ENCODE measurements at regions not wholly inside any gene's neighbourhood (a gene's known extent, or its start where the extent isn't known, plus 50 kb on each side); places are given as distances from the start of the nearest gene placed in this dataset.

DNA sequence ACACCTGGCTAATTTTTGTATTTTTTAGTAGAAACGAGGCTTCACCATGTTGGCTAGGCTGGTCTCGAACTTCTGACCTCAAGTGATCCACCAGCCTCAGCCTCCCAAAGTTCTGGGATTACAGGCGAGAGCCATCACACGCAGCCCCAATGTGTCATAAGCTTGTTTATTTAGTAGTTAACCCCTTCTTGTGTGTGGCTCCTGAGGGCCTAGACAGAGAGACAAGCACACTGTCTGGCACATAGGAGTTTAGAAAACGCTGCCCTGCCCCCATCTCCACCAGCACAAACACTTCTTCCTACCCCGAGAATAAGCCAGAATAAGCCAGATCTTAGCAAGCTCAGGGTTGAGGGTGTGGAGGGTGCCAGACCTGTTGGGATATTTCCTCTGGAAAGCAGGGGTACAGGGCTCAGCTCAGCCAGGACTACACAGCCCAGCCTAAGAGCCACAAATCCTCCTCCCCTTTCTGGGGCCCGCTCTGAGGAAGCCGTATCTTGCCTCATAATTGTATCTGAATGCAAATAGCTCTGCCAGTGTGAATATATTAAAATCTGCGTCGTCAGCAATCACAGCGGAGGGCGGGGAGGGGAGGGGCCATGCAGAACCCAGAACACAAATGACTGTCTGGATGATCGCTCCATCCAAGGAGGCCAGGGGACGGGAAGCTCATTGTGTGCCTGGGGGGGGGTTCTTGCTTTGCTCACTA is 247.3 kb downstream of the MN1 start:
- H3K18ac ChIP-seq (ENCODE audit: low read depth in 1 of 2, low read length in 2 of 2): no peak overlapping the region
- H3K79me1 ChIP-seq (replicated peaks; ENCODE audit: low read length, poor library complexity, severe bottlenecking): no peaks in the 10 kb centered on the region
- H3K27me3 ChIP-seq (ENCODE audit: control insufficient read depth in 1 of 2, insufficient read depth in 1 of 2, low read length in 2 of 2): peaks cover 0 to 15% of the 10 kb centered on the region in 2 experiments
- no peaks in the 10 kb centered on the region for H3K36me3 ChIP-seq (ENCODE audit: control insufficient read depth in 1 of 2, insufficient read depth in 2 of 2, low read depth in 1 of 2, low read length in 2 of 2)
- 57% methylated on average over 9 of the region's 14 CpGs for WGBS
- H3K23ac ChIP-seq (ENCODE audit: low read length in 2 of 2): no peak overlapping the region
- H3K14ac ChIP-seq (ENCODE audit: low read length in 2 of 2): no peak overlapping the region
- H4K8ac ChIP-seq (ENCODE audit: low read length): no peak overlapping the region
- no peaks in the 10 kb centered on the region for H3K4me1 ChIP-seq (ENCODE audit: control insufficient read depth, insufficient read depth, low read depth, low read length)
- peaks cover 4% of the 10 kb centered on the region for H3K9me3 ChIP-seq (ENCODE audit: control insufficient read depth, low read length)
- H3K4me2 ChIP-seq (ENCODE audit: low read length, poor library complexity, severe bottlenecking): no peak overlapping the region
- H4K91ac ChIP-seq (ENCODE audit: low read length): no peak overlapping the region
- no peak overlapping the region for H2BK120ac ChIP-seq (ENCODE audit: low read depth, low read length)
- H2BK5ac ChIP-seq (ENCODE audit: low read depth, low read length, poor library complexity, severe bottlenecking): no peak overlapping the region
- H2AK5ac ChIP-seq (ENCODE audit: low read length, severe bottlenecking): no peak overlapping the region
- H2BK15ac ChIP-seq (ENCODE audit: low read depth, poor library complexity, severe bottlenecking): no peak overlapping the region
- peak; percentile 46 for DNase-seq
- H3K4ac ChIP-seq (ENCODE audit: low read depth in 1 of 2, low read length in 2 of 2): no peak overlapping the region
- H3K27ac ChIP-seq (ENCODE audit: low read length, poor library complexity, severe bottlenecking): no peak overlapping the region
- H3K4me3 ChIP-seq (ENCODE audit: insufficient read depth in 1 of 2, low read depth in 1 of 2, low read length in 2 of 2): no peak overlapping the region
- H2AFZ ChIP-seq (ENCODE audit: low read depth, low read length): no peak overlapping the region
- peak overlapping the region; percentile 54 for H3K9ac ChIP-seq (ENCODE audit: low read length)
- H2BK12ac ChIP-seq (ENCODE audit: low read length in 2 of 2): no peak overlapping the region

DNA sequence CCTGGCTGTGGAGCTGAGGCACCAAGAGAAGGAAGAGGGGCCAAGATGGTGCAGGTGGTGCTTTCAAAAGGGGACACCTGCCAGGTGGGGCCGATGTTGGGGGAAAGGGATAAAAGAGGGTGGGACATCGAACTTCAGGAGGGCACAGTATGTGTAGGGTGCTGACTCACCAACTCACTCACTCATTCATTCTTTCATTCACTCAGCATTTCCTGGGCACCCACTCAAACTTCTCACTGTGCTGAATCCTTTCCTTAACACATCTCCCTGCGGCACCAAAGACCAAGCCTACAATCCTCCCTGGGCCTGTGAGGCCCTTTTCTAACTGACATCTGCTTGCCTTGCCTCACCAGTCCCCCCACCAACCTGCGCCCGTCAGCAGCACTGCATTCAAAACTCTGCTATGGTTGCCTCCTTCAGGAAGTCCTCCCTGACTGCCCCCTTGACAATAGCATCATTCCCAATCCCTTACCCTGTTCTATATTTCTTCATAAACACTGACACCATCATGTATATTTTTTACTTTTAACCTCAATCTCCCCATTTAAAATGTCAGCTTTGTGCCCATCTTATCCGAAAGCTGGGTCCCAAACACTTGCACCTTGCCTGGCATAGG is 246.6 kb downstream of the MN1 start:
- Histone ChIP-seq H4K8ac (ENCODE audit: low read length) (no peak overlapping the region), H4K91ac (ENCODE audit: low read length) (no peak overlapping the region), H3K4me2 (ENCODE audit: low read length, poor library complexity, severe bottlenecking) (no peak overlapping the region), H3K14ac (ENCODE audit: low read length in 2 of 2) (no peak overlapping the region), H3K36me3 (ENCODE audit: control insufficient read depth in 1 of 2, insufficient read depth in 2 of 2, low read depth in 1 of 2, low read length in 2 of 2) (no peaks in the 10 kb centered on the region), H3K18ac (ENCODE audit: low read depth in 1 of 2, low read length in 2 of 2) (no peak overlapping the region), H2BK5ac (ENCODE audit: low read depth, low read length, poor library complexity, severe bottlenecking) (no peak overlapping the region), H3K4ac (ENCODE audit: low read depth in 1 of 2, low read length in 2 of 2) (no peak overlapping the region), H3K23ac (ENCODE audit: low read length in 2 of 2) (no peak overlapping the region), H3K27me3 (ENCODE audit: control insufficient read depth in 1 of 2, insufficient read depth in 1 of 2, low read length in 2 of 2) (peaks cover 0 to 15% of the 10 kb centered on the region in 2 experiments), H2BK120ac (ENCODE audit: low read depth, low read length) (no peak overlapping the region), H3K4me1 (ENCODE audit: control insufficient read depth, insufficient read depth, low read depth, low read length) (no peaks in the 10 kb centered on the region), H3K4me3 (ENCODE audit: insufficient read depth in 1 of 2, low read depth in 1 of 2, low read length in 2 of 2) (no peak overlapping the region), H3K9ac (ENCODE audit: low read length) (peak overlapping the region; percentile 54), H3K9me3 (ENCODE audit: control insufficient read depth, low read length) (peaks cover 4% of the 10 kb centered on the region), H2AK5ac (ENCODE audit: low read length, severe bottlenecking) (no peak overlapping the region), H2BK15ac (ENCODE audit: low read depth, poor library complexity, severe bottlenecking) (no peak overlapping the region), H2AFZ (ENCODE audit: low read depth, low read length) (no peak overlapping the region), H3K79me1 (replicated peaks; ENCODE audit: low read length, poor library complexity, severe bottlenecking) (no peaks in the 10 kb centered on the region), H2BK12ac (ENCODE audit: low read length in 2 of 2) (no peak overlapping the region), H3K27ac (ENCODE audit: low read length, poor library complexity, severe bottlenecking) (no peak overlapping the region)
- no peak for DNase-seq
- 91% methylated on average over 6 of the region's 6 CpGs for WGBS

DNA sequence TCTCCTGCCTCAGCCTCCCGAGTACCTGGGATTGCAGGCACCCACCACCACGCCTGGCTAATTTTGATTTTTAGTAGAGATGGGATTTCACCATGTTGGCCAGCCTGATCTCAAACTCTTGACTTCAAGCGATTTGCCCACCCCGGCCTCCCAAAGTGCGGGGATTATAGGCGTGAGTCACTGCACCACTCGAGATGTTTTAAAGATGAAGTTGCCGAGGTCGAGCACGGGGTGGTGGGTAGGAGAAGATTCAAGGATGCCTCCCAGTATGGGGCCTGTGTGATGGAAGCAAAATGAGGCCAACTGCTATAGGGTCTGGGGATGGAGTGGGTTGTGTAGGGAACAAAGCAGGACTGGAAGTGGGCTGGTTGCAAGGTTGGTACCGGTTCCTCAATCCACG is 245.2 kb downstream of the MN1 start:
- no peaks in the 10 kb centered on the region for H3K36me3 ChIP-seq (ENCODE audit: control insufficient read depth in 1 of 2, insufficient read depth in 2 of 2, low read depth in 1 of 2, low read length in 2 of 2)
- no peaks in the 10 kb centered on the region for H3K79me1 ChIP-seq (replicated peaks; ENCODE audit: low read length, poor library complexity, severe bottlenecking)
- peaks cover 4% of the 10 kb centered on the region for H3K9me3 ChIP-seq (ENCODE audit: control insufficient read depth, low read length)
- no peak overlapping the region for H4K91ac ChIP-seq (ENCODE audit: low read length)
- no peak overlapping the region for H2BK15ac ChIP-seq (ENCODE audit: low read depth, poor library complexity, severe bottlenecking)
- no peak overlapping the region for H3K23ac ChIP-seq (ENCODE audit: low read length in 2 of 2)
- no peak overlapping the region for H3K18ac ChIP-seq (ENCODE audit: low read depth in 1 of 2, low read length in 2 of 2)
- no peak overlapping the region for H2AFZ ChIP-seq (ENCODE audit: low read depth, low read length)
- no peak for DNase-seq
- no peak overlapping the region for H3K4me2 ChIP-seq (ENCODE audit: low read length, poor library complexity, severe bottlenecking)
- H3K14ac ChIP-seq (ENCODE audit: low read length in 2 of 2): no peak overlapping the region
- no peak overlapping the region for H2BK12ac ChIP-seq (ENCODE audit: low read length in 2 of 2)
- peaks cover 0 to 23% of the 10 kb centered on the region in 2 experiments for H3K27me3 ChIP-seq (ENCODE audit: control insufficient read depth in 1 of 2, insufficient read depth in 1 of 2, low read length in 2 of 2)
- H3K4ac ChIP-seq (ENCODE audit: low read depth in 1 of 2, low read length in 2 of 2): no peak overlapping the region
- H2AK5ac ChIP-seq (ENCODE audit: low read length, severe bottlenecking): no peak overlapping the region
- H3K27ac ChIP-seq (ENCODE audit: low read length, poor library complexity, severe bottlenecking): no peak overlapping the region
- H3K9ac ChIP-seq (ENCODE audit: low read length): no peak overlapping the region
- no peak overlapping the region for H4K8ac ChIP-seq (ENCODE audit: low read length)
- H3K4me3 ChIP-seq (ENCODE audit: insufficient read depth in 1 of 2, low read depth in 1 of 2, low read length in 2 of 2): no peak overlapping the region
- WGBS: 70% methylated on average over 12 of the region's 12 CpGs
- H3K4me1 ChIP-seq (ENCODE audit: control insufficient read depth, insufficient read depth, low read depth, low read length): no peaks in the 10 kb centered on the region
- no peak overlapping the region for H2BK5ac ChIP-seq (ENCODE audit: low read depth, low read length, poor library complexity, severe bottlenecking)
- H2BK120ac ChIP-seq (ENCODE audit: low read depth, low read length): no peak overlapping the region

DNA sequence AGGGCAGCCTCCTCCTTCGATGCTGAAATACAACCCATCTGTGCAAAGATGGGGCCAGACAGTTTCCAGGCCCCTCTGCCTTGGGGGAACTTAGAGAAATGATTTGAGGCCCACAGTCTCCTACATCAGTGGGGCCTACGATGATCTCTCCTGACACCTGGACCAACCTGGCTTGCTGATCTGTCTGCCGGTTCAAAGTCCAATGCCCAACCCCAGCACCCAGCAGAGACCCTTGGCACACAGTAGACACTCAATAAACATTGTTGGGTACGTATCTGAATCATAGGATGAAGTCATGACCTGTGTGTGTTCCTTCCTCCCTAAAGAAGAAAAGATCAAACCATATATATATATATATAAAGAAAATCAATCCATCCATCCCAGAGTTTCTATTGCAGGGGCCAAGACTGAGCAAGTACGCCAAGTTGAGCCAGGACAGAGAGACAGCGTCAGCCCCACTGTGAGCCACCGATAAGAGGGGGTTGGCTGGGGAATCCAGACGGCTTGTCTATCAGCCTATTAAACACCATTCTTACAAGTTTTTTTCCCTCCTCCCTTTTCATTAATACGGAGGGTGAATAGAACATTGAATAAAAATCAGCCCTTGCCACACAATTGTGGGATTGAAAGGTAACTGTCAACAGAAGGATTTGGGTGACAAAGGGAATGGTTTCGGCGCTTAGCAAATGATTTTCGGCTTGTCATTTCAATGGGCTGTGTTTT is 244.1 kb downstream of the MN1 start:
- Histone ChIP-seq H3K79me1 (replicated peaks; ENCODE audit: low read length, poor library complexity, severe bottlenecking) (no peaks in the 10 kb centered on the region), H3K27ac (ENCODE audit: low read length, poor library complexity, severe bottlenecking) (no peak overlapping the region), H3K4ac (ENCODE audit: low read depth in 1 of 2, low read length in 2 of 2) (no peak overlapping the region), H3K23ac (ENCODE audit: low read length in 2 of 2) (no peak overlapping the region), H2AFZ (ENCODE audit: low read depth, low read length) (no peak overlapping the region), H2BK12ac (ENCODE audit: low read length in 2 of 2) (no peak overlapping the region), H2BK15ac (ENCODE audit: low read depth, poor library complexity, severe bottlenecking) (no peak overlapping the region), H3K27me3 (ENCODE audit: control insufficient read depth in 1 of 2, insufficient read depth in 1 of 2, low read length in 2 of 2) (peaks cover 0 to 27% of the 10 kb centered on the region in 2 experiments), H3K9ac (ENCODE audit: low read length) (no peak overlapping the region), H3K4me3 (ENCODE audit: insufficient read depth in 1 of 2, low read depth in 1 of 2, low read length in 2 of 2) (no peak overlapping the region), H3K14ac (ENCODE audit: low read length in 2 of 2) (no peak overlapping the region), H2BK5ac (ENCODE audit: low read depth, low read length, poor library complexity, severe bottlenecking) (no peak overlapping the region), H3K36me3 (ENCODE audit: control insufficient read depth in 1 of 2, insufficient read depth in 2 of 2, low read depth in 1 of 2, low read length in 2 of 2) (no peaks in the 10 kb centered on the region), H2AK5ac (ENCODE audit: low read length, severe bottlenecking) (no peak overlapping the region), H4K8ac (ENCODE audit: low read length) (no peak overlapping the region), H2BK120ac (ENCODE audit: low read depth, low read length) (no peak overlapping the region), H3K18ac (ENCODE audit: low read depth in 1 of 2, low read length in 2 of 2) (no peak overlapping the region), H4K91ac (ENCODE audit: low read length) (no peak overlapping the region), H3K4me1 (ENCODE audit: control insufficient read depth, insufficient read depth, low read depth, low read length) (no peaks in the 10 kb centered on the region), H3K4me2 (ENCODE audit: low read length, poor library complexity, severe bottlenecking) (no peak overlapping the region), H3K9me3 (ENCODE audit: control insufficient read depth, low read length) (peaks cover 4% of the 10 kb centered on the region)
- WGBS: 89% methylated on average over 3 of the region's 12 CpGs
- DNase-seq: no peak
